Lower lobe of right lung (tissue), 2 donors: ENCODE measurements at regions not wholly inside any gene's neighbourhood (a gene's known extent, or its start where the extent isn't known, plus 50 kb on each side); places are given as distances from the start of the nearest gene placed in this dataset.

Experiments
- ATAC-seq, 2 donors: fragments of 200-7000 bp; cut with Tn5 transposase; one replicate each; pipeline ENCODE4 v1.9.1; 2020 to 2022; ENCODE audit warnings: mild to moderate bottlenecking in 2 of 2, moderate library complexity in 2 of 2
- DNase-seq: peaks from one replicate; pipeline ENCODE4 v3.0.0-alpha.2; 2020
- H3K27ac ChIP-seq: fragments of 200-600 bp; one replicate; pipeline ENCODE4 v1.8.0; 2022
- H3K27me3 ChIP-seq: fragments of 200-600 bp; one replicate; pipeline ENCODE4 v1.8.0; 2022; ENCODE audit warnings: low read depth
- H3K36me3 ChIP-seq: fragments of 200-600 bp; one replicate; pipeline ENCODE4 v1.8.0; 2022; ENCODE audit warnings: mild to moderate bottlenecking
- H3K4me1 ChIP-seq: fragments of 200-600 bp; one replicate; pipeline ENCODE4 v1.8.0; 2022
- H3K4me3 ChIP-seq: fragments of 200-600 bp; one replicate; pipeline ENCODE4 v1.8.0; 2022; ENCODE audit warnings: mild to moderate bottlenecking
- H3K9me3 ChIP-seq: fragments of 200-600 bp; one replicate; pipeline ENCODE4 v1.8.0; 2022
- CTCF ChIP-seq: fragments of 200-600 bp; IDR thresholded peaks from one replicate; pipeline ENCODE4 v1.8.0; 2022; ENCODE audit warnings: antibody characterized with exemption, mild to moderate bottlenecking
- intact Hi-C: fragments of 100-400 bp; cut with DNase I; formaldehyde crosslinking; loops from one replicate; pipeline ENCODE4 v1.11.0; 2022
- donor health status: DM: no; HTN: yes; CAD: no; lungs with severe emphysema.

- TF ChIP-seq CTCF: no peak
- Histone ChIP-seq H3K9me3 (no peaks in the 10 kb centered on the region), H3K27ac (no peak overlapping the region), H3K36me3 (no peaks in the 10 kb centered on the region), H3K4me3 (no peak overlapping the region), H3K27me3 (peaks cover 6% of the 10 kb centered on the region), H3K4me1 (no peaks in the 10 kb centered on the region)
- no peak for DNase-seq
- intact Hi-C loops: no loop called here
- no peak for ATAC-seq
Measured at GRCh38 chr10:104578671-104579070, 62.4 kb upstream of the SORCS3 start.

- Histone ChIP-seq H3K9me3 (no peaks in the 10 kb centered on the region), H3K27ac (no peak overlapping the region), H3K4me1 (no peaks in the 10 kb centered on the region), H3K27me3 (peaks cover 6% of the 10 kb centered on the region), H3K4me3 (no peak overlapping the region), H3K36me3 (no peaks in the 10 kb centered on the region)
- no peak for DNase-seq
- intact Hi-C loops: no loop called here
- no peak for ATAC-seq
- no peak for TF ChIP-seq CTCF
Measured at GRCh38 chr10:104579136-104579535, 62.0 kb upstream of the SORCS3 start.

- no peaks in the 10 kb centered on the region for H3K4me1 ChIP-seq
- no peak for TF ChIP-seq CTCF
- H3K27ac ChIP-seq: no peak overlapping the region
- H3K4me3 ChIP-seq: no peak overlapping the region
- H3K36me3 ChIP-seq: no peaks in the 10 kb centered on the region
- intact Hi-C loops: no loop called here
- peak in 1 of 2 donors; percentile 22 for ATAC-seq
- peaks cover 6% of the 10 kb centered on the region for H3K27me3 ChIP-seq
- no peak for DNase-seq
- no peaks in the 10 kb centered on the region for H3K9me3 ChIP-seq
Measured at GRCh38 chr10:104580321-104580720, 60.8 kb upstream of the SORCS3 start.

GRCh38 chr10:104580774-104581675 lies 60.1 kb upstream of the SORCS3 start:
- peak; percentile 83 to 84 for ATAC-seq
- peak; percentile 86 for TF ChIP-seq CTCF
- intact Hi-C loops: no loop called here
- no peak overlapping the region for H3K27ac ChIP-seq
- no peaks in the 10 kb centered on the region for H3K9me3 ChIP-seq
- H3K27me3 ChIP-seq: peaks cover 6% of the 10 kb centered on the region
- H3K4me1 ChIP-seq: no peaks in the 10 kb centered on the region
- DNase-seq: peak; percentile 63
- H3K36me3 ChIP-seq: no peaks in the 10 kb centered on the region
- H3K4me3 ChIP-seq: no peak overlapping the region

GRCh38 chr10:104581884-104582601 lies 59.0 kb upstream of the SORCS3 start:
- no peak for ATAC-seq
- no peak for TF ChIP-seq CTCF
- intact Hi-C loops: no loop called here
- no peak overlapping the region for H3K27ac ChIP-seq
- no peak overlapping the region for H3K4me3 ChIP-seq
- H3K36me3 ChIP-seq: no peaks in the 10 kb centered on the region
- H3K4me1 ChIP-seq: no peaks in the 10 kb centered on the region
- H3K27me3 ChIP-seq: peaks cover 6% of the 10 kb centered on the region
- DNase-seq: no peak
- H3K9me3 ChIP-seq: no peaks in the 10 kb centered on the region
